ENCODE measurements at regions not wholly inside any gene's neighbourhood (a gene's known extent, or its start where the extent isn't known, plus 50 kb on each side); places are given as distances from the start of the nearest gene placed in this dataset.

DNA sequence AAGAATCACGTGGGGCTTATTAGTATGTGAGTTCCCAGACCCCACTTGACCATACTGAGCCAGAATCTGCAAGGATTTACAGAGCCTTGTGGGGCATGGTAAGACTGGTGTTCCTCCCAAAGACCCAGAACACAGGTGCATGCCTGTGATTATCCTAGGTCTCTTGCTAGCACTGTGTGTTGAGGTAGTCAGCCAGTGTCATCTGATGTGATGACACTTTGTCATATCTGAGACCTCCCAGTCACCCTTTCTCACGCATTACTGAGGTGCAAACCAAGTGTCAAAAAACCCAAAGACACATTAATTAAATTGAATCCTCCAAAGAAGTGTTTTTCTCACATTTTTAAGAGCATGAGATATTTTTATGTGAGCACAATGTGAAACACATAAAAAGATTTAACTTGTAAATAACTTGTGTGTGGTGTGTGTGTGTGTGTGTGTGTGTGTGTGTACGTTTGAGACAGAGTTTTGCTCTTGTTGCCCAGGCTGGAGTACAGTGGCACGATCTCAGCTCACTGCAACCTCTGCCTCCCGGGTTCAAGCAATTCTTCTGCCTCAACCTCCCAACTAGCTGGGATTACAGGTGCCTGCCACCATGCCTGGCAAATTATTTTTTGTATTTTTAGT, 162.0 kb upstream of the PRPS1L1 start:
- no peaks in the 10 kb centered on the region for H3K9me1 ChIP-seq (replicated peaks; ENCODE audit: control insufficient read depth, extremely low read depth, insufficient read depth, low read length)
- dilution Hi-C loops (cut with MboI; ENCODE audit: extremely low pct_ligation_motif_present, low sequenced_read_pairs) (no loop called here), intact Hi-C loops (cut with micrococcal nuclease) (no loop called here)
- DNase-seq (ENCODE audit: low read depth, low spot score) (no peak), FAIRE-seq (no peak)
- H4K20me1 ChIP-seq (replicated peaks; ENCODE audit: control insufficient read depth, extremely low read depth, insufficient read depth, low read length): no peaks in the 10 kb centered on the region
- H2AFZ ChIP-seq (ENCODE audit: low read depth, low read length): no peak overlapping the region
- no peaks in the 10 kb centered on the region for H3K79me2 ChIP-seq (ENCODE audit: control insufficient read depth, insufficient read depth, low read length)
- no peak overlapping the region for H3K4me2 ChIP-seq (ENCODE audit: insufficient read depth, low read length)
- H3K36me3 ChIP-seq (ENCODE audit: control insufficient read depth in 2 of 2, extremely low read depth in 1 of 2, insufficient read depth in 2 of 2, low read length in 2 of 2): no peaks in the 10 kb centered on the region
- BruUV-seq (replicated peaks): no TSS peak
- CTCF ChIA-PET: interaction anchor here (1.3 kb wide), 1 partner anchor 100 kb away, joined by 3 read pairs; no protein-coding TSS in a partner anchor
- no peaks in the 10 kb centered on the region for H3K9me3 ChIP-seq (replicated peaks; ENCODE audit: control insufficient read depth, insufficient read depth, low read length)
- no peak overlapping the region for H3K9ac ChIP-seq (replicated peaks; ENCODE audit: extremely low read depth, insufficient read depth, low read length)
- H3K4me3 ChIP-seq (replicated peaks in 1 of 3; ENCODE audit: insufficient read depth in 1 of 3, low read depth in 1 of 3, low read length in 3 of 3): no peak overlapping the region
- H3K27me3 ChIP-seq (ENCODE audit: control insufficient read depth in 2 of 2, insufficient read depth in 2 of 2, low read length in 2 of 2): no peaks in the 10 kb centered on the region
- H3K27ac ChIP-seq (ENCODE audit: insufficient read depth, low read depth, low read length): no peak overlapping the region
- no peak for TF ChIP-seq FOS (IDR thresholded peaks at IDR 0.05; ENCODE audit: borderline replicate concordance, insufficient read depth, low read length)
- no peak for TF ChIP-seq POLR2A (IDR thresholded peaks at IDR 0.05; ENCODE audit: low read depth, low read length)
- no peak for TF ChIP-seq GATA2 (IDR thresholded peaks at IDR 0.05; ENCODE audit: insufficient read depth, insufficient read length, low read depth, low read length)
- TF ChIP-seq JUN (IDR thresholded peaks at IDR 0.05; ENCODE audit: borderline replicate concordance, insufficient read depth, insufficient read length, low read depth): no peak
- no peak for TF ChIP-seq POLR2AphosphoS5 (IDR thresholded peaks at IDR 0.05; ENCODE audit: insufficient read depth, low read depth, low read length)
- TF ChIP-seq, protein P1, sequence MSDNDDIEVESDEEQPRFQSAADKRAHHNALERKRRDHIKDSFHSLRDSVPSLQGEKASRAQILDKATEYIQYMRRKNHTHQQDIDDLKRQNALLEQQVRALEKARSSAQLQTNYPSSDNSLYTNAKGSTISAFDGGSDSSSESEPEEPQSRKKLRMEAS (IDR thresholded peaks at IDR 0.05; ENCODE audit: insufficient read depth, insufficient read length): no peak
- TF ChIP-seq EZH2 (IDR thresholded peaks at IDR 0.05; ENCODE audit: borderline replicate concordance, low read depth, low read length, severe bottlenecking): no peak
- TF ChIP-seq, protein P2, sequence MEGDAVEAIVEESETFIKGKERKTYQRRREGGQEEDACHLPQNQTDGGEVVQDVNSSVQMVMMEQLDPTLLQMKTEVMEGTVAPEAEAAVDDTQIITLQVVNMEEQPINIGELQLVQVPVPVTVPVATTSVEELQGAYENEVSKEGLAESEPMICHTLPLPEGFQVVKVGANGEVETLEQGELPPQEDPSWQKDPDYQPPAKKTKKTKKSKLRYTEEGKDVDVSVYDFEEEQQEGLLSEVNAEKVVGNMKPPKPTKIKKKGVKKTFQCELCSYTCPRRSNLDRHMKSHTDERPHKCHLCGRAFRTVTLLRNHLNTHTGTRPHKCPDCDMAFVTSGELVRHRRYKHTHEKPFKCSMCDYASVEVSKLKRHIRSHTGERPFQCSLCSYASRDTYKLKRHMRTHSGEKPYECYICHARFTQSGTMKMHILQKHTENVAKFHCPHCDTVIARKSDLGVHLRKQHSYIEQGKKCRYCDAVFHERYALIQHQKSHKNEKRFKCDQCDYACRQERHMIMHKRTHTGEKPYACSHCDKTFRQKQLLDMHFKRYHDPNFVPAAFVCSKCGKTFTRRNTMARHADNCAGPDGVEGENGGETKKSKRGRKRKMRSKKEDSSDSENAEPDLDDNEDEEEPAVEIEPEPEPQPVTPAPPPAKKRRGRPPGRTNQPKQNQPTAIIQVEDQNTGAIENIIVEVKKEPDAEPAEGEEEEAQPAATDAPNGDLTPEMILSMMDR (IDR thresholded peaks at IDR 0.05; ENCODE audit: extremely low read depth in 1 of 2, insufficient read depth in 1 of 2, low read depth in 1 of 2, low read length in 2 of 2): no peak
- TF ChIP-seq MYC (IDR thresholded peaks at IDR 0.05; ENCODE audit: low read depth, low read length): no peak
- POLR2A ChIA-PET: no interaction called here
- H3K4me1 ChIP-seq (ENCODE audit: control insufficient read depth, extremely low read depth, insufficient read depth, low read length): peaks cover 6% of the 10 kb centered on the region

All from endothelial cell of umbilical vein (primary cell).